ENCODE measurements at regions not wholly inside any gene's neighbourhood (a gene's known extent, or its start where the extent isn't known, plus 50 kb on each side); places are given as distances from the start of the nearest gene placed in this dataset.

- no peak for ATAC-seq
- TF ChIP-seq ISL1 (CRISPR knock-in tag; IDR thresholded peaks at IDR 0.05) (no peak), ZNF8 (CRISPR knock-in tag; IDR thresholded peaks at IDR 0.05) (no peak), ZFP30 (CRISPR knock-in tag; IDR thresholded peaks at IDR 0.05) (no peak), ARNTL (CRISPR knock-in tag; IDR thresholded peaks at IDR 0.05; ENCODE audit: borderline replicate concordance, low read depth) (no peak), BACH2 (CRISPR knock-in tag; IDR thresholded peaks at IDR 0.05; ENCODE audit: borderline replicate concordance) (no peak), TSHZ2 (CRISPR knock-in tag; IDR thresholded peaks at IDR 0.05) (no peak), TCF4 (CRISPR knock-in tag; IDR thresholded peaks at IDR 0.05; ENCODE audit: borderline replicate concordance) (no peak), GLIS3 (CRISPR knock-in tag; IDR thresholded peaks at IDR 0.05) (no peak), ZNF70 (CRISPR knock-in tag; IDR thresholded peaks at IDR 0.05) (no peak), SNAI2 (CRISPR knock-in tag; IDR thresholded peaks at IDR 0.05) (no peak), ESRRG (CRISPR knock-in tag; IDR thresholded peaks at IDR 0.05) (no peak), OSR1 (CRISPR knock-in tag; IDR thresholded peaks at IDR 0.05) (no peak), ZC3H10 (CRISPR knock-in tag; IDR thresholded peaks at IDR 0.05) (no peak), CREB5 (CRISPR knock-in tag; IDR thresholded peaks at IDR 0.05; ENCODE audit: low read depth) (no peak), CSDC2 (CRISPR knock-in tag; IDR thresholded peaks at IDR 0.05) (no peak), RARB (CRISPR knock-in tag; IDR thresholded peaks at IDR 0.05) (no peak), PATZ1 (CRISPR knock-in tag; IDR thresholded peaks at IDR 0.05; ENCODE audit: borderline replicate concordance) (no peak), ZNF565 (CRISPR knock-in tag; conservative IDR thresholded peaks at IDR 0.05; ENCODE audit: low read depth) (no peak), ZFP3 (CRISPR knock-in tag; IDR thresholded peaks at IDR 0.05) (no peak), POU6F1 (CRISPR knock-in tag; IDR thresholded peaks at IDR 0.05; ENCODE audit: borderline replicate concordance, low read depth) (no peak)
These were observed 315.8 kb upstream of the POU3F3 start for GRCh38 chr2:104538077-104538476.

GRCh38 chr2:104539649-104540048 lies 314.3 kb upstream of the POU3F3 start:
- TF ChIP-seq CSDC2 (CRISPR knock-in tag; IDR thresholded peaks at IDR 0.05) (no peak), ZNF565 (CRISPR knock-in tag; conservative IDR thresholded peaks at IDR 0.05; ENCODE audit: low read depth) (no peak), ZFP3 (CRISPR knock-in tag; IDR thresholded peaks at IDR 0.05) (no peak), ZNF70 (CRISPR knock-in tag; IDR thresholded peaks at IDR 0.05) (no peak), TCF4 (CRISPR knock-in tag; IDR thresholded peaks at IDR 0.05; ENCODE audit: borderline replicate concordance) (no peak), SNAI2 (CRISPR knock-in tag; IDR thresholded peaks at IDR 0.05) (no peak)
- no peak for ATAC-seq

- ATAC-seq: no peak
These were observed 308.9 kb upstream of the POU3F3 start for GRCh38 chr2:104545055-104545454.

More at GRCh38 chr2:104545055-104545454, 308.9 kb upstream of the POU3F3 start:
- no peak for TF ChIP-seq ZFP3 (CRISPR knock-in tag; IDR thresholded peaks at IDR 0.05)
- no peak for TF ChIP-seq TOX (CRISPR knock-in tag; IDR thresholded peaks at IDR 0.05; ENCODE audit: borderline replicate concordance)
- TF ChIP-seq ISL1 (CRISPR knock-in tag; IDR thresholded peaks at IDR 0.05): no peak
- no peak for TF ChIP-seq CREB5 (CRISPR knock-in tag; IDR thresholded peaks at IDR 0.05; ENCODE audit: low read depth)
- TF ChIP-seq BACH2 (CRISPR knock-in tag; IDR thresholded peaks at IDR 0.05; ENCODE audit: borderline replicate concordance): no peak
- TF ChIP-seq ZNF565 (CRISPR knock-in tag; conservative IDR thresholded peaks at IDR 0.05; ENCODE audit: low read depth): no peak
- no peak for TF ChIP-seq PATZ1 (CRISPR knock-in tag; IDR thresholded peaks at IDR 0.05; ENCODE audit: borderline replicate concordance)
- no peak for TF ChIP-seq ZFP30 (CRISPR knock-in tag; IDR thresholded peaks at IDR 0.05)
- TF ChIP-seq ARNTL (CRISPR knock-in tag; IDR thresholded peaks at IDR 0.05; ENCODE audit: borderline replicate concordance, low read depth): no peak
- TF ChIP-seq CSDC2 (CRISPR knock-in tag; IDR thresholded peaks at IDR 0.05): no peak
- TF ChIP-seq TCF4 (CRISPR knock-in tag; IDR thresholded peaks at IDR 0.05; ENCODE audit: borderline replicate concordance): no peak
- no peak for TF ChIP-seq ZNF70 (CRISPR knock-in tag; IDR thresholded peaks at IDR 0.05)
- TF ChIP-seq TSHZ2 (CRISPR knock-in tag; IDR thresholded peaks at IDR 0.05): no peak
- no peak for TF ChIP-seq GLIS3 (CRISPR knock-in tag; IDR thresholded peaks at IDR 0.05)
- TF ChIP-seq ZC3H10 (CRISPR knock-in tag; IDR thresholded peaks at IDR 0.05): no peak
- no peak for TF ChIP-seq ZNF8 (CRISPR knock-in tag; IDR thresholded peaks at IDR 0.05)
- TF ChIP-seq ESRRG (CRISPR knock-in tag; IDR thresholded peaks at IDR 0.05): no peak

Data from SK-N-SH treated with all-trans-retinoic acid at 6 μM for 48 hours (cell line).